Fibroblast of skin of scalp (primary cell): ENCODE measurements at regions not wholly inside any gene's neighbourhood (a gene's known extent, or its start where the extent isn't known, plus 50 kb on each side); places are given as distances from the start of the nearest gene placed in this dataset.

Source experiments
- DNase-seq: peaks from one replicate; pipeline ENCODE4 v3.0.0-alpha.2; 2013

DNA sequence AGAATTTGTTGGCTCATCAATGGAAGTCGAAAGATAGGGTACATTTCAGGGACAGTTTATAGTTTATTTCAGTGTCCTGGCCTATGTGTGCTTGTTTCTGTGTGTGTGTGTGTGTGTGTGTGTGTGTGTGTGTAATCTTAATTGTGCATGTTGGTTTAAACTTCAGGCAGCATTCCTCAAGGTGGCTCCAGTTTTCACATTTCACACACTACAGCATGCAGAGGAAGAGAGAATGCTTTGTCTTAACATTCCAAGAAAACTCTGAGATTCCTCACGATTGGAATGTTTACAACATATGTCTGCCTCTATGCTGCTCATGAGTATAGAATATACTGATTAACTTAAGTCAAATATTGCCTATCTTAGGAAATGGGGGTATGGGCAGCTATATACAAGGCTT, 332.6 kb upstream of the EPHA7 start:
- peak; percentile 29 for DNase-seq

DNA sequence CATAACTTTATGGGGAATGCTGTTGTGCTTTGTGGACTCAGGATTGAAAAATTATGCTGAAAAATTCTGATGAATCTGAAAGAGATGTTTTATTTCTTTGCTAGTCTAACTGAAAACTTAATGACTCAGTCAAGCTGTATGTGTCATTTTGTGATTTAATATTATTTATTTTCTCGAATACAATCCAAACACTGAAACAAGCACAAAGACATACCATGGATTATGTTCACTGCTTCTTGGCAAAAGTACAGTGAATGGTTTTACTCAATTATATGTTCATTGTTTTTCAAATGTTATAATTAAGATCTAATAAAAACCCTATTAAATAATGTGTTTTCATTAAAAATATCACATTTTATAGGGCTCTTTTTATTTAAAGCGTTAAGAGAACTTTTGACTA, 330.6 kb upstream of the EPHA7 start:
- no peak for DNase-seq

DNA sequence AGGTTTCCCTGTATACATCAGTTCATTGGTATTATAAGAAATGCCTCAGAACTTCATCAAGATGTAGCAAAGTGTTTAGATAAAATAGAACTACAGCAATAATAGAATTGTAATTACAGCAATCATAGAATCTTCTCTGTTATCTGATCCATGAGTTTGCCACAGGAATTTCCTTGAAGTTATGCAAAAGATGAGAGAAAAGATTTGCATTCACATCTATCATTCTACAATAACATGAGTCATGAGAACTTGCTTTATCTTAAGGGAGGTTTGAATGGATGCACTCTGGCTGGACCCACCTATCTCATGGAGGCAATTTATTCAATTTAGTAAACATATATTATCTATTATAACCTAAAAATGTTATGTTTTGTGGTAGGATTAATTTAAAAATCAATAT, 329.8 kb upstream of the EPHA7 start:
- no peak for DNase-seq

DNA sequence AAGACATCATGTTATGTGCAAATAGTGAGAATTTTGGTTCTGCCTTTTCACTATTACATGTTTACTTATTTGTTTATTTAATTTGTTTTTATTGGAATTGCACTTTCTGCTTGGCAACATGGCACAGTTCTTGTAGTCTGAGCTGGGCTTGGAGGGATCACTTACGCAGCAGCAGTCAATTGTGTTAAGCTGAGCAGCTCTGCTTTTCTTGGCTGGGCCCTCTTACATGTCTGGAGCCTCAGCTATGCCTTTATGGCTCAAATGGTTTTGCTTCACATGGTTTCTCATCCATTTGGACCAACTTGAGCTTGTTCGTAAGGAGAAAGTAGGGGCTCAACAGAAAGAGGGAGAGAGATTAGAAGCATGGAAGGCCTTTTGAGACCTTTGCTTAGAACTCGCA, 327.5 kb upstream of the EPHA7 start:
- DNase-seq: no peak

DNA sequence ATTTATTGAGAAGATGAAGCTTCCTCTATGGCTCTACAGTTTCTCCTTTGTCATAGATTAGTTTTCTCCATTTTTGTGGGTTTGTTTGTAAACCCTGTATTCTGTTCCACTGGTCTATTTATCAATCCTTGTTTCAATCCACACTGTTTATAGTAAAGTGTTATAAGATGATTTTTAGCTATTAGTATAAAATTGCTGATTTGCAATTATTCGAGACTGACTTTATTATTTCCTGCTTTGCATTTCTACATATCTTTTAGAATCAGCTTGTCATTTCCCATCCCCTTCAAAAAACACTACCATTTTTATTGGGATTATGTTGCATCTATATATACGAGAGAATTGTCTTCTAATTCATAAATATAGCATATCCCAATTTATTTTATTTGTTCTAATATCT, 325.9 kb upstream of the EPHA7 start:
- DNase-seq: no peak

DNA sequence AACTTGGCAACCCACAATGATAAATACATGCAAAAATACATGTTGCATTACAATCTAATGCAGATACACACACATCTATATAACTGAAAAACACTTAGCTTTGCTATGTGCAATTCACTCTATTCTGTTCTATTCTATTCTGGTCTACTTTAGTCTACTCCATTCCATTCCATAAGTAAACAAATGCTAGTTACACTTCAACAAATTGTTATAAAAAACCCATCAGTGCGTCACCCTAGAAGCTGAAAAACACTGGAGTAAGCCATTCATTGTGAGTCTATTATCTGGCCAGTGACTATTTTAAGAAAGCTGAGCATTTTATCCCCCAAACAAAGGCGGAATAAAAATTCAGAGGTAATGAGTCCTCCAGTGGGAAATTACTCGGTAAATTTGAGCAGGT, 315.7 kb upstream of the EPHA7 start:
- DNase-seq: no peak

DNA sequence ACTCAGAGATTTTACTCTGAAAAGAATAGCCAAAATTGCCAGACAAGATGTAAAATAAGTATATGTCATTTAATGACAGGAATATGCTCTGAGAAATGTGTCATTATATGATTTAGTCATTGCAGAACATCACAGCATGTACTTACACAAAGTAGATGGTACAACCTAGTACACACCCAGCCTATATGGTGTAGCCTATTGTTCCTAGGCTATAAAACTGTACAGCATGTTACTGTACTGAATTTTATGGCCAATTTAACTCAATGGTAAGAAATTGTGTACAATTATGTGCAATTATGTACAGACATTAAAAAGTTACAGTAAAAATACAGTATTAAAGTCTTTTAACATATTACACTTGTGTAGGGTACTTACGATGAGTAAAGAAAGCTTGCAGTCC, 311.9 kb upstream of the EPHA7 start:
- DNase-seq: no peak

DNA sequence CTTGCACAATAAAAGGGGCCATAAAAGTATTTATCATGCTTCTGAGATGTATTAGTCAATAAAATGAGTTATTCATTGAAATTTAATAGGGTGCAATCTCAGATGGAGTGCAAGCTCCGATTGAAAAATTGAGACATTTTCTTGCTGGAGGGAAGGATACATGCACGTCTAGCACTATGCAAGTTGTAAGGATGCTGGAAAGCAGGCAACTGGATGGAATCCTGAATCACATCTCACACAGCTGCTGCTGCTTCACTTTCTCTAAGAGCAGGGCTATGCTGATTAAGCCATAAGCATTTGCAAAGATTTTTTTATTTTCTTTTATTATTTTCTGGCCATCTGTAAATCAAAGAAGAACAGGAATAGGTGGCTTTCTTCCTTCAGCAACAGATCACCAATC, 308.8 kb upstream of the EPHA7 start:
- DNase-seq: no peak

DNA sequence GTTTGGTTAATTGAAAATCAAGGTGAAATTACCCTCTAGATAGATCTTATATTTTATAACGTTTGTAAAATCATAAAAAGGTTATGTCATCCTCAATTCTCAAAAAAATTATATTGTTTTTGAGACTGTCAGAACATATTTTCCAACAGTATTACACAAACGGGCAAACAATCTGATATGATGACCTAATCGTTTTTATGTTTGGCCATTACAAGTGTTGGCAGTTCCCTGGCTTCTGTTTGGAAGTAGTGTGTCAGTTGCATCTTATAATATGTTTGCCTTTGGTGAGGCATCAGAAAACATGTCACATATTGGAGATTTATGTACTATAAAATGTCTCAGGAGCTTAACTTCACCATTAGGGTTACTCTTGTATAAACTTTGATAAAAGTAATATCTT, 308.1 kb upstream of the EPHA7 start:
- no peak for DNase-seq

DNA sequence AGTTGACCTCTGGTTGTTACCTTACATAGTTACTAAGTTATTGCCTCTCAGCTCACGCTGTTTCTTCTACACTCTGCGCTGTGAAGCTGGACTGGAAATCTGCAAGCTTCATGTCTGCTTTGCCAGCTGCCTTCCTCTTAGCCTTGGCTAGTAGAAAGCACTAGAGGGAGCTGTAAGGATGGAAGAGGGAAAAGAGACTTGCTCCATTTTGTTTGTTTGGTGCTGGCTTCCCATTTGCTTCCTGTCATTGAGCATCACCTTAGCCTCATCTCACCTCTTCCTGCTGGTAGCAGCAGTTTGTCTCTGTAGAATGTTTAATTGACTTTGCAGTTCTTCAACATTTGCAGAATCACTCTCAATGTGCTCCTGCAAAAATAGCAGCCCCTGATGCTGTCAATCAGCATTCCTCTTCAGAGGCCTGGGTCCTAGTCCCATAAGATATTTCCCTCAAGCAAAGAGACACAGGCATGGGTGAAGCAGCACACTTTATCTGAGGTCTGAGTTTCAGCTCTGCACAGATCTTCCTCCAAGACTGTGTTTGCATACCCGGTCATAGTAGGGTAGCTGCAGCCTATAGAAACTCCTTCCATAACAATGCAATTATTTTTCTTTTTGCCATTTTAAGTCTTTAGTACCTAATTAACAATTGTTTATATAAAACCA, 302.2 kb upstream of the EPHA7 start:
- peak; percentile 17 for DNase-seq

DNA sequence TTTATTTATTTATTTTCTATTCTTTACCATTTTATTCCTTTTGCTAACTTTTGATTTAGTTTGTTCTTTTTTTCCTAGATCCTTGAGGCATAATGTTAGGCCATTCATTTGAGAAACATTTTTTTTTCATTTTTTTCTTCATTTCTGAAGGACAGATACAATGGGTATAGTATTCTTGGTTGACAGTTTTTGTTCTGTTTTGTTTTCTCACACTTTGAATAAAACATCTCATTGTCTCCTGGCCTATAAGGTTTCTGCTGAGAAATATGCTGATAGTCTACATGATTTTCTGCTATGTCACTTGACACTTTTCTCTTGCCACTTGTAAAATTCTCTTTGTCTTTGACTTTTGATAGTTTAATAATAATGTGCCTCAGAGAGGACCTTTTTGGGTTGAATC, 294.6 kb upstream of the EPHA7 start:
- DNase-seq: no peak

DNA sequence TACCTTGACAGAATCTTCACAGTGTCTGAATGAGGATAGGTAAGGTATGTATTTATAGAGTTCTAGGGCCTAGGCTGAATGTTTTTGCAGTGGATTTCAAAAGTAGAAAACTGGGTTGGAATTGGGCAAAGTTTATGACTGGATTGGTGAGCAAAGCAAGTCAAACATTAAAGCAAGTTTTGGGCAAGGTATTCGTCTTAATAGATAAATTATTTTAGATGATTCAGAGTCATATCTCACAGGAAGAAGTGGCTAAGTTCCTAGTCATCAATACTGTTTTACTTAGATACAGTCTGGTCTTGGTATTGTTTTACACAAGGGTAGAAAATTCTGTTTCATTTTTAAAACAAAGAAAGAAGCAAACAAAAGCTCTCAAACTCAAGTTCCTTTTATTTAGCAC, 284.1 kb upstream of the EPHA7 start:
- no peak for DNase-seq

DNA sequence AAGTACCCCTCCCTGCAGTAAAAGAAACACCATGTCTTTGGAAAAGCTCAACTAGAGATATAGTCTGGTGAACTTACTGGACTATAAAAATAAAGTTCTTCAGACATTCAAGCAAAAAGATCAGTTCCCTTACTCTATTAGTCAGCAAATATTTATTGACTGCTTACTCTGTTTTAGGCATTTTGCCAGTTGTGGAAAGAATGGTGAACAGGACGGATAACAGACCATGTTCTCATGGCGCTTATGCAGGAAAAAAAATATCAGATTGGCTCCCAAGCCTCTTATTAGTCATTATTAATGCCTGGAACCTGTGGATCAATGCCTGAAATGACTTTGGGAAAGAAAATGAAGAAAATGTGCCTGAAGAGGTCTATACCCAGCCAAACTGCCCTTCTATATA, 282.2 kb upstream of the EPHA7 start:
- no peak for DNase-seq

DNA sequence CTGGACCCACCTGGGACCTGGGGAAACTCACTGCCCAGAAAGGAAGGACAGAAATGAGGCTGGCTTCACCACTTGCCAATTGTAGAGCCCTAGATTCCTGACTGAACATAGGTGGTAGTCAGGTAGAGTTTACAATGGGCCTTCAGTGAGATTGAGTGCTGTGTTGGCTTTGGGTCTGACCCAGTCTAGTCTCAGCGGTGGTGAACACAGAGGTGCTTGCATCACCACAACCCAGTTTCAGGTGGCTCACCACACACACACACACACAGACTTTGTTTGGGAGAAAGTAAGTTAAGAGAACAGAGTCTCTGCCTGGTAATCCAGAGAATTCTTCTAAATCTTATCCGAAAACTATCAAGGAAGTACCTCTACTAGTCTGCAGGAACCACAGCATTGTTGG, 266.1 kb upstream of the EPHA7 start:
- DNase-seq: no peak

DNA sequence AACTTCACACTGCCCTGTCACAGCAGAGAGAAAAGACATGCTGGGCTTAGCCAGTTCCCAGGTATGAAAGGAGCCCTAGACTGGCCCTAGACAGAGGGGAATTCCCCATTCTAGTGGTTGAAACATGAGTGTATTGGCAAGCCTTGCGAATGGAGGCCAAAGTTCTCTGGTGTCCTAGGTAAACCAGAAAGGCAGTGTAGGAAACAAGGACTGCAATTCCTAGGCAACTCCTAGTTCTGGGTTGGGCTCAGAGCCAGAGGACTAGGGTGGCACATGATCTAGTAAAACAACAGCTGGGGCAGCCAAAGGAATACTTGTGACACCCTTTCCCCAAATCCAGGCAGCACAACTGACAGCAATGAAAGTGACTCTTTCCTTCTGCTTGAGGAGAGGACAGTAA, 265.0 kb upstream of the EPHA7 start:
- DNase-seq: no peak

DNA sequence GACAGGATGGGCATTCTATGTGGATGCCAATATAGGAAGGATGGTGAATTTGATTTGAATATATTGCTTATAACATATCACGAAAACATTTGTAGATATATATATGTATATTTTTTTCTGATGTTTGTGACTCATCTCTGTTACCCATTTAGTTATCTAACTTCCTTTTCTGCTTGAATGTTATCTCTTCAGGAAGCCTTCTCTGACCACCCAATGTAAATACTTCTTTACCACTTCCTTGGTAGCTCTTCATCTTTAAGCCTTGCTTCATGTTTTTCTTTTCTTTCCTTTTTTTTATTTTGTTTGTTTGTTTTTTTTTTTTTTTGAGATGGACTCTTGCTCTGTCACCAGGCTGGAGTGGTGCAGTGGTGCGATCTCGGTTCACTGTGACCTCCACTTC, 260.5 kb upstream of the EPHA7 start:
- DNase-seq: no peak

DNA sequence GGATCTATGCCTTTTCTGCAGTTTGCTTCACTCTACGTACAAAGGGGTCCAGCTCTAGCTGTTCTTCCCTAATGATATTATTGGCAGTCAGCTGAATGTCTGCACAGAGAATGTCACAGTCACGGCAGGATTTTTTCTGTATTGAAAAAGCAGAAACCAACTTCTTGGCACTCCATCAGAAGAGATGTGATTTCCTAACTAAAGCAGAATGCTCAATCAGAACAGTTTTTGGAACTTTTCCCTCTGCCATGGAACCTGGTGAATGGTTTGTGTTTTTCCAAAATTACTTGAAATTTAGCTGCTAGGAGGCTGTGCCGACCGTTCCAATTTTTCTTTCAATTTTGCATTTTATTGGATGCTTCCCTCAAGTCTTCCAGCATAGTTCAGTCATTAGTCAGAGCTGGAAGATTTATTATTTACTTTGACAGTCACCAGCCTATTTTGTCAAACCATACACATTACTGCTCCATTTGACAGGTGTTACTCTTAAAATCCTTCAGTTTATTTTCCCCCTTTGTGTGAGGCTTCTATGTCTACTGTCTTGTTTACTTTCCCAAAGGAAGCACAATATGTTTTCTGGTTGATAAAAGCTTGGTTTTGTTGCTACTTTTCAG, 259.6 kb upstream of the EPHA7 start:
- DNase-seq: no peak

DNA sequence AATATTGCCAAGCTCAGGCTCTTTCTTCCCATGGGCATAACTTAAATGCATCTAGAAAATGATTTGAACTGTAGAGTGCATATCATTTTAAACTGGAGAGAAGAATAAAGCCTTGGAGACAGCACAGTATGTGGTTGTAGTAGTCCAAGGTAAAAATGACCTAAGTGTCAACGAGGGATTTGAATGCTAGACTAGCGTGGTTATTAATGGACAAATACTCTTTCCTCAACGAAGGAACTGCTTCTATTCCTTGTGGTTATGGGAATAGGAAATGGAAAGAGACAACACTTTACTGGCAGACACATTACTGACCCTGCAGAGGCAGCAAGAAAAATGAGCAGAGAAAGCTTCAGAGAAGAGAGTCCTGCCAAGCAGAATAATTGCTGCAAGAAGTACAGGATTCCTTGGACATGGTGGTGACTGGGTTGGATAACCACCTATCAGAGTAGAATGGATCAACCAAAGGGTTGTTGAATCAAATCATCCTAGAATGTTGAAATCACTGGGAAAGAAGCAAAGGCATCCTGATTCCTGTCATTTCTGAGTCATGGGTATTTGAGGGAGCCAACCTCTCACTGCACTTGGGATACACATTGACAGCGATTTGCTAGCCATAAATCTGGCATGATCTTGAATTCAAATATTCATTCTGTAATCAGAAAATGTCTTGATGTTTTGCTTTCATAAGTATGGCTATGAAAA, 258.1 kb upstream of the EPHA7 start:
- no peak for DNase-seq

DNA sequence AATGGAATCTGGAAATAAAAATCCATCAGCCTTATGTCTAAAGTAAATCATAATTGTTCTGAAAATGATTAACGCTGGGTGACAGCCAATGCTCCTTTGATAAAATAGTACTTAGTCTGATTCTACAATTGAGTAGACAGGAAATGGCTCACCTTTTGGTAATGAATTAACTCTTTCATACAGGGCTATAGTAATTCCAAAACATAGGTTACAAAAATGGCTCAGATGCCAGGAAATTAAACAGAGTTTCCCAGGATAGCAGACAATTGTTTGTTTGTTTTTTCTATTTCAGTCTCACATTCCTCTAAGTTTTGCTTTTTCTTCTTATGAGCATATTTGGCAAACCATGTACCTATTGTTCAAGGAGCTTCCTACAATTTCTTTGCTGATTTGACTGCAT, 257.2 kb upstream of the EPHA7 start:
- no peak for DNase-seq

DNA sequence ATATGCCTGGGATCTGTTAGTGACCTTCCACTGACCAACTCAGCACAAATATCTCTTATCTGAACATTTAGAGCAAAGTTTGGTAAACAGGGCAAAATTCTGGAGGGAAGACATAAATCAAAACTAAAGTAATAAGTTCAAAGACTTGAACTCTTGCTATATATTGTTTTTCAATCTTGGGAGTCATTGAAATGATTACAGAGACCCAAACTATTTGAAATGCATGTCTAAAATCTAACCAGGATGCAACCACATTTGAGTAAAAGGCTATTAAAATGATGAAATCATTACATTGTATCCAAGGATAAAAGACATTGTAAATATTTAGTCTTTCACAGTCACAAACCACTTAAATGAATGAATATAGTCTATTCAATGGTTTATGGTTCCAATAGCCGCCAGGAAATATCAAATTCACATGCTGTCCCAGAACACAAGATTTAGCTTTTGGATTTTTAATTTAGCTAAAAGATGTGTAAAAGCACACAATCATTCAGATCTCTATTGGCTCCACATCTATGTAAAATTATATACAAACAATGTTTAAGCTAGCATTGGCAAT, 256.6 kb upstream of the EPHA7 start:
- no peak for DNase-seq

DNA sequence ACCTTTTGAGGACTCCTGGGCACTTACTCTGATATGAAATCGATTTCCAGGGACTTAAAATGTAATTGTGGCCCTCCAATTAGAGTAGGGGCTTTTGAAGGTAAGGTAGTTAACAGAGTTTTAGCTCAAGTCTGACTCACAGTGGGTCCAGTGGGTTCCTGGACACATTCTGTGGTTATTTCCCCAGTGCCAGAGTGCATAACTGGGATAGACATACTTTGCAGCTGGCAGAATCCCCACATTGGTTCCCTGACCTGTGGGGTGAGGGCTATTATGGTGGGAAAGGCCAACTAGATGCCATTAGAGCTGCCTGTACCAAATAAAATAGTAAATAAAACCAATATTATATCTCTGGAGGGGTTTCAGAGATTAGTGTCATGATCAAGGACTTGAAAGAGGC, 243.8 kb upstream of the EPHA7 start:
- no peak for DNase-seq

DNA sequence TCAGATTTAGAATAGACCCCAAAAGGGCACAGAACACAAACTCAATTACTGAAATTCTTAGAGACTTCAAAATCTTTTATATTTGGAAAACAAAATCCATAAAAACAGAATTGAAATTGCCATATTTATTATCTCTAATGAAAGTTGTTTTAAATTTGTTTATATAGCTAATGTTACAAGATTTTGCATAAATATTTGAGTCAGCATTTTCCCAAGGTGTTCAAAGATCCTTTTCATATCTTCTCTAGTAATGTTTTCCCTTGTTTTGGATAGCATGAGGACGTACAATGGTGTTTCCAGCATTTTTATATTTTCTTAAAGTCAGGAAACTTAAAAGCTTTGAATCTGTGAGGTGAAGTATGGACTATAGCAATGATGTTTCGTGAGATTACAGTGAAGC, 235.2 kb upstream of the EPHA7 start:
- no peak for DNase-seq

DNA sequence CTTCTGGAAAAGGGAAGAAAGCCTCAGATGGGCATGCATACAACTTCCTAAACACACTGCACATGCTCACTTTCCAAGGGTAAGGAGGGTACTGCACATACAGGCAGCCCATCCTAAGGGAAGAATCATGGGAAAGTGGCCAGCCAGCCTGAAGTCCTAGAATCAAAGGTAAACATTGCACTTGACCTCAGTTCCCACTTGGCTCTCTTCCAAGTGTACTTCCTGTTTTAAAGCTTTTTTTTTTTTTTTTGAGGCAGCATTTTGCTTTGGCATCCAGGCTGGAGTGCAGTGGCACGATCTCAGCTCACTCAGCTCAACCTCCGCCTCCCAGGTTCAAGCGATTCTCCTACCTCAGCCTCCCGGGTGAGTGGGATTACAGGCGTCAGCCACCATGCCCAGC, 225.3 kb upstream of the EPHA7 start:
- DNase-seq: no peak

DNA sequence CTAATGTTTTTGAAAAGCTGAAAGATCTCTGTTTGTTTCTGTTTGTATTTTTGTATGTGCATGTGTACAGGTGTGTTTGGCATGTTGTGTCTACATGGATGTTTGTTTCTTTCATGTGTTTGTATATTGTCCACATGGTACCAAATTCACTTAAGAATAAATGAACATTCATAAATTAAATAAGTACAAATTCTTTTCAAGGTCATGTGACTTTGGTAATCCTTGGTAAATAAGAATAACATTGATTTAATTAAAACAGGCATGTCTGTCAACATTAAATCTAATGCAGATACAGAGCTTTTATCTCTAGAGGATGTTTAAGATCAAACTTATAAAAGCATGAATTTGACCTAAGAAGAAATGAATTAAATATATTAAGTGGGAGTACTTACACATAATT, 219.8 kb upstream of the EPHA7 start:
- DNase-seq: no peak
